Stromal cell of bone marrow (primary cell): ENCODE measurements at regions not wholly inside any gene's neighbourhood (a gene's known extent, or its start where the extent isn't known, plus 50 kb on each side); places are given as distances from the start of the nearest gene placed in this dataset.

Experiments used
- DNase-seq: peaks from one replicate; pipeline ENCODE4 v3.0.0-alpha.2; 2012; ENCODE audit warnings: low read depth

DNA sequence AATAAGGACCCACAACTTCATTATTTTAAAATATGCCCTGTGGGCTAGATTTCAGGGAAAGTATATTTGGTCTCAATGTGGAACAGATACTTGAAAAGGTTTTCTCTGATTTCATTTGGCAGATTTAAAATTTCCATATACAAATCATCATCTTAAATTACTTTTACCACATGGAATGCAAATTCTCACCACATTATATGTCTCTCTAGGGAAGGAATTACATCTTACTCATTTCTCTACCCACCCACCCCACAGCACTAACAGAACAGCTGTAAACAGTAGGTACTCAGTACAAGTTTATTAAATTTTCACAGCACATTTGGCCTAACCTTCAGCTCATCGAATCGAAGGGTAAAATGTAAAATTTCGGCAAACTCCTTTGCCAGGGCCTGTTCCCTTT is 104.0 kb downstream of the CYRIA start:
- no peak for DNase-seq

DNA sequence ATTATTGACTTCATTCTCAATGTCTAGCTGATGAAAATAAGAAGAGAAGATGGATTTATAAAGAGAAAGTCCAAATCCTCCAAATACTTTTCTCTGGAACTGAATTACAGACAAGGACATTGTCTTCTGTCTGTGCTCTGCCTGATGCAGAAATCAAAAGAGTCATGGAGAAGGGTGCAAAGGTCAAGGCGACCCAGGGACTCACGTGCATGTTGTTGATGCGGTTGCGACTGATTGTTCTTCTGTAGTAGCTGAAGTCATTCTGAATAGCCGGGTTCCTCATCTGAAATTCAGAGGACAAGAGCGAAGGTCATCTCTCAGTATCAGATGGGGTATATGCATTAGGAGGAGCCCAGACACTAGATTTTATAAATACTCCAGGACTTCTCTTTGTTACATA is 104.4 kb downstream of the CYRIA start:
- DNase-seq, result no peak

DNA sequence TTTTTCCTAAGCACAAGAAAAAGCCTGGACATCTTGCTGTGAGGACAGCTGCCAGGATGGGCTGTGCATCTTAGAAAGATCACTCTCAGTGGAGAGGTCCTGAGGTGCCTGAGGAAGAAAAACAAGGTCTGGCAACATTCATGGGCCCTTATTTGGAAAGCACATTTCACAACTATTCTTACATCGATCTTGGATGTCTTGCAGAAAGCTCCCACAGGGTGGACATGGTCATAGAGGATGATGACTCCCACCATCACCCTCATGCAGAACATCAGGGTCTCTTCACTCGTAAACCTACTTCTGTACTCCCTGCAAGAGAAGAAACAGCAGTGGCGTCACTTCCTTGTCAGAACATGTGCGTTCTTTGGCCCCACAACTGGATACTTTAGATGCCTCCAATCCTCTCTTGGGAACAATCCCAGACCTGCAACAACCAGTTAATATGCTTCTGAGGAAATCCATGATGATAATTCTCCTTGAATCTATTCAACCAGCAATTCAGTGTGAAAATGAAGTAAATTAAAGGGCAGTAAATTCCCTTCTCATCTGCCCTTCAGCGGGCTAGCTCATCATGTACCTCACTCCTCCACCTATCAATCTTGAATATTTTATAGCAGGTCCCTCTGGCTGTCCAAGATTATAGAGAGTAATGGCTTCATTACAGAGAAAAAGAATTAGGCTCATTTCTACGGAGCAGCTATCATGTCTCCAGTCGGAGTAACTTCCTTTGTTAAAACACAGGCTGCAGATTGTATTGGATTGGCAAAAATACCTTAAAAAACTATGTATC is 106.2 kb downstream of the CYRIA start:
- no peak for DNase-seq

DNA sequence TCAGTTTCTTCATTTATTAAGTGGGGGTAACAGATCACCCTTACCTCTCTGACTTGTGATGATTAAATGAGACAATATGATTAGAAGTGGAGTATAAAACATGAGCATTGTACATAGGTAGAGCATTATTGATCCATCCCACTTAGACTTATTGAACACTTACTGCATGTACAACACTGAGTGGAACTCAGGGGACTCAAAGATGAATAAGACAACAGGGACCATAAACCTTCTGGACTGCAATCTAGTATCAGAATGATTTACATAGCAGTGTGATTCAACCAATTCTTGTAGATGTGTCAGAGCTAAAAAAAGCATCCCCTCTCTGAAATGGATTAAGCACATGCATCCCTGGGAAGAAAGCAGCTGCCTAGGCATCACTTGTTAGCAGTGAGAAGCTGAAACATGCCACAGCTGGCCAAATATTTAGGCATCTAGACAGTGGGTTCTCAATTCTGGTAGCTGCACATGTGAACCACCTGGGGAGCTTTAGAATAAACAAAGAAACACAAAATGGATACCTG is 111.5 kb downstream of the CYRIA start:
- DNase-seq, result no peak

DNA sequence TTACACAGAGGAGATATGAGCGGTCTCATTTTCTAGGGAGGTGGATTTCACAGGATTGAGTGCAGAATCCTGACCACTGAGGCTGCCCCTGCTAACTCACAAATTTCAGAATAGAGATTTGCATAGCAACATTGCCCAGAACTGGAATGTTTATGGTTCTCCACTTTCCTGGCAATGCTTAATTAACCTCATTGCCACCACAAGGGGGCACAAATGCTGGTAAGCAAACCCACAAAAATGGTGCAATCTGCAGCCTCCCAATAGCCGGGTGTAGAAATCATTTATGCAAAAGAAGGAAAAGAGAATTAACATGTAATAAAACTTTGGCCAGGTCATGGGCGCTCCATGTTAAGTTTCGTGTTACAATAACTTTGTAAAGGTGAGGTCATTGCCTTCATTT is 112.4 kb downstream of the CYRIA start:
- DNase-seq, result peak; percentile 18

DNA sequence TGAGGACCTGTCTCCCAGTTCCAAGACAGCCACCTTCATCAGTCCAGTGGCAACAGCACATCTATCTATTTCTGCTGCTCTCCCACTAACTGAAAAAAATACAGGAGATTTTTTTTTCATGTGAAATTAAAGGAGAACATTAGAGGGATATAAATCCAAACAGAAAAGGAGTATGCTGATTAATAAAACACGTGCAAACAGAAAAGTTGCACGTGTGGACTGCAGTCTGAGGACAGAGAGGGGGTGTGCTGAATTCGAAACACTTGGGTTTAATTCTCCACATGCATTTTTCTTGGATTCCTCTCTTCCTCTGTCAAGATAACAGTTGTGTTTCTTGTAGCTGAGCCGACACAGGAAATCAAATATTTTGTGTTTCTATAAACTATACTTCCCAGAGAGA is 113.4 kb downstream of the CYRIA start:
- DNase-seq, result no peak

DNA sequence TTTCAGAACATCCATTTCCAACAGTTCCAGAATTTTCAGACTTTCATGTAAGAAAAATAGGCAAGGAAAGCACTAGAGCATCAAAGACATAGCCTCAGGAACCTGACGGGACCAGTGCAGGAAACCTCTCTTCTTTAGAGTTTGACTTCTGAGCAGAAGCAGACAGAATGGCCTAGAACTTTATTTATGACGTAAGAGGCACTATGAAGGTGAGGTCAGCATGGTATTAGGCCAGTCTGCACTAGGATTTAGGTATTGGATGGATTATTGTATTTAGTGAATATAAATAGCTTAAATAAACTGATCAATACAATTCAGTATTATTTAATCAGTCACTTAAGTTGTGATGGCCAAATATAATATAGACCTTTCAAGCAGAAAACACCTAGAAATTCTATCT is 117.6 kb downstream of the CYRIA start:
- no peak for DNase-seq

DNA sequence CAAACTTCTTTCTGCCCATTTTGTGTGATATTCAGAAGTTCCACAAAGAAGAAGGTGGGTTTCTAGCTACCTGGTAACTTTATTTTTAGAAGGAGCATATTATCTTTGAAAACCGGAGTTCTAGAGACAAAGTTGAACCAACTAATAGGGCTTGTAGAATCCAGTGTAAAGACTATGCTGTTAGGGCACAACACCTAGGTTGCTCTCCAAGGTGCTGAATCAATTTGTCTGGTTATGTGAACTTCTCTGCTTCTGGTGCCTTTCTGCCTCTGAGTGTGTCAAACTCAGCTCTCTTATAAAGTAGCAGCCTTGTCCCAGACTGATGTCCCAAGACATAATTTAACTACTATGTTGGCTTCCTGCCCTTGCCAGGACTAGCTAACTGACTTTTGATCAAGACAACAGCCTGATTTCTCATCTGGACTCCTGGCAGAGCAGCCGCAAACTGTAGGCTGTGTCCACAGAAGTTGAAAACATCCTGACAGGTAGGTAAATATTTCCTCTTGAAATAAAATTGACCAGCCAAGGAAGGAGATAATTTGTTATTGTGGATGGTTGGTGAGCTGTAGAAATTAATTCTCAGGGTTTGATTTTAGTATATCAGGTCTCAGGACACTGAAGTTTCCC is 119.4 kb downstream of the CYRIA start:
- no peak for DNase-seq

DNA sequence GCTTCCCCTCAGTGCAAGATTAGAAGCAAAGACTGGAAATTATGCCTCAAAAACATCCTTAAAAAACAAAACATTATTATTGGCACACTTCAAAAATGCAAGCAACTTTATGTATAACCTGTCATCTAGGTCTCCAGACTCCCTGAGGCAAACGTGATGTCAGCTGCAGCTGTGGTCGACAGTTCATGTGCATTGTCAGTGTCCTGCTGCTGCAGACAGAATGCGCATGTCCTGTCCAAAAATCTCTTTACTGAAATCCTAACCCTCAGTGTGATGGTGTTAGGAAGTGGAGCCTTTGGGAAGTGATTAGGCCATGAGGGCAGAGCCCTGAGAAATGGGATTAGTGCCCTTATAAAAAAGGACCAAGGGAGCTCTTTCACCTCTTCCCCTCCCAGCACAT is 126.9 kb downstream of the CYRIA start:
- DNase-seq, result no peak

DNA sequence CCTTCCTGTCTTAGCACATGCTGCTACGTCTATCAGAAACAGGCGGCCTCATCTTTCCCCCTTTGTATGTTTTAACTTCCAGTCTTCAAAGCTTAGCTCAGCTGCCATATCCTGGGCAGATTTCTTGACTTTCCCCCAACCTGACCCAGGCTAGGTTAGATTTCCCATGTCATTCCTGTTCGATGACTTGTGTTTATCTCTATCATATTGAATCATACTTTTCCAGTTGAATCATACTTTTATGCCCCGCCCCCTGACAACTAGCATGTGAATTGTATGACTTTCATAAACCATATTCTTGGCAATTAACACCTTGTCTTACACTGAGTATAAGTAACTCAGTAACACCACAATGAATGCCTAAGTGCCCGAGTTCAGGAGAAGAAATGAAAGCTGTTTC is 128.3 kb downstream of the CYRIA start:
- no peak for DNase-seq

DNA sequence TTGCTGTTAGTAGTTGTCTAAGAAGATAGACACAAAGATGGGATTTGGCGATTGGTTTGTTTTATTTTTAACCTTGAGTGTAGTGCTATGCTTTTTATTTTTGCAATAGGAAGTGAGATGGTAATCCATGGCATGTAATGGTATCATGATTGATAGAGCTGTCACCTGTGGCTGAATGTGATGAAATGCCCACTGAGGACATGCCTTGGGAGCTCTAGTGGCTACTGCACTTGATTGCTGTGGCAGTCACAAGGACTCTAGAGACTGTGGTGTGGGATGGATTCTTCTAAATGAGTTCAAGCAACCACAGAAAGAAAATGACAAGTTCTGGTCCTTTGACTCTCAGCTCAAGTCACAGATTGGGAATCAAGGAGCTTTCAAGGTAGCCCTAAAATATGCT is 139.4 kb downstream of the CYRIA start:
- DNase-seq, result no peak

DNA sequence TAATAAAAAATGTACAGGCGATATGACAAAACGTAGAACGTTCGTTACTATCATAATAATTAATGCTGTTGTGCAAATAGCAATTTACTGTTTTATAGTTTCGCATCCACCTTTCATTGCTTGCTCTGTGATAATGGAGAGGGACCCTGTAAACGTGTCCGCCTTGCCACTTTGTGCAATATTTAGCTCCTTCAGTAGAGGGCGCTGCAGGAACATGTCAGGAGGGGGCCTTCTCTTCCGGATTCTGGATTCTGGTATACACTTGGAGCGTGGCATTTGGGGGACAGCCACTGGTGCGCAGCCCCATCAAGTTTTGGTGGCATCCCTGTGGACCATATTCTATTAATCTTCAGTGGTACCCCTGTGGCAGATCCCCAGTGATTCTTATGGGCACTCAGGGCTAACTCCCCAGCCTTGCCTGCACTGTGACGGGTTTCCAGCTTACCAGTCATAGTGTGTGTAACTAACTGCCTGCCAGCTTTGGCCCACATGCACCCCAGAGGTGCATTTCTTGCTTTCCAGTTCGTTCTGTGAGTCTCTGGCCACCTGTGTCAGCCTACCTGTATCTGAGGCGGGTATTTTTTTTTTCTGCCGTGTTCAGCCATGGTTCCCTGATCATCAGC is 140.3 kb downstream of the CYRIA start:
- DNase-seq, result no peak

DNA sequence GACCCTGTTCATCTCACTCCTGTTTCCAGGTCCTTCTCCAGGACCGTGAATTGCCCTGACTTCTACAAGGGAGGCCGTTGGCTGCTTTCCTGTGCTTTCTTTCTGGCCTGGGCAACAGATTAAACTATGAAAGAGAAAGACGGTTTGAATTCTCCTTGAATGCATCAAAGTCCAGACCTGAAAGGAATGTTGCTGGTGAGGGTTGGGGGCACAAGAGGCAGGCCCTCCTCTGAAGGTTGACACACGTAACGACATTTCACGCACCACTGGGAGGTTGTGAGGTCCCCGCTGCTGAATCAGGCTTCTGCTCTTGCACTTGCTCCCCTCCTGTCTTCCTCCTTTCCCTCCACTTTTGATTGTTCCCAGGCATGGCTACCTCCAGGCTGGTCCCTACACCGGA is 141.9 kb downstream of the CYRIA start:
- no peak for DNase-seq

DNA sequence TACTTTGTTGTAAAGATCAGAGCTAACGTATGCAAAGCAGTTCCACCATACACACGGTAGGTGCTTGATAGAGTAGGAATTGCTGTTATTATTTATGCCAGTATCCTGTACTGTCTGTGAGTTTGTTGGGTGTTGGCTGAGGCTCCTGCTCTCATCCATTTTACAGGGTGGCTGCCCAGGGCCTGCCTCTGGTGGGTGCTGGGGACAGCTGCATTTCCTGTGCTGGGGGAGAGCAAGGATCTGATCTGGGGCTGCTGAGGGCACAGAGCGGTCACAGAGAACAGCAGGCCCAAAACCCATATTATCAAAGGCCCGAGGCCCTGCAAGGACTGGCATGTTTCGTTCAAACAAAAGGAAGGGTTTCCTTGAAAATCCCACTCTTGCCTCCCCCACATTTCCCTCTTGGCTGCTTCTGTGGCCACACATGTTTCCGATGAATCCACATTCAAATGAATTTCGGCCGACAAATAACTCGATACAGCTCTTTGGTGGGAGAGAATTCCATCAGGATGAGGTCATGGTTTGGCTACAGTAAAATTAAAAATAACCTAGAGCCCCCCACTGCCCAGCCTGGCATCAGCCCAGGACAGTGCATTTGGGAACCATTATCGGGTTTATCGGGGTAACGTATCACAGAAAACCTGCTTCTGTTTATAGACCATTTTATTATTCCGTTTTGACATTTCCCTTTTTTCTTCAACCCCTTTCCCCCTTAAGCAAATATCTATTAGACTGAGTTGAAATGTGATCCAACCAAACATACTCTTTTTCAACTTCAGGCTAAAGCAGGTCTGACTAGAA is 143.4 kb downstream of the CYRIA start:
- DNase-seq, result no peak

DNA sequence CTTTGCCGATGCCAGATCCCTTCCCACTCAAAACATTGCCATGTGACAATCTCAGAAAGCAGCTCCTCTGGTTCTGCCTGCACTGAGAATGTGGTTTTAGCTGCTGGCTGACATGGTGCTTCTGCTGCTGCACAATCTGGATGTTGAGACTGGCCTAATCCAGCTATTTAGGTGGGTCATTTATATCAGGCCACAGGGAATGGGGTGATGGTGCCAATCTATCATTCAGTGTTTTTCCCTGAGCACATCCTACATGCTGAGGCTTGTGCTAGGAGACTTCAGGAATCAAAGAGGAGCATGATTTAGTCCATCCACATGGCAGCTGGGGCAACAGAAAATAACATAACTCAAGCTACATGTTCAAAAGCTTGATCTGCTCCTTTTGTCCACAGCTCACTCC is 144.7 kb downstream of the CYRIA start:
- no peak for DNase-seq

DNA sequence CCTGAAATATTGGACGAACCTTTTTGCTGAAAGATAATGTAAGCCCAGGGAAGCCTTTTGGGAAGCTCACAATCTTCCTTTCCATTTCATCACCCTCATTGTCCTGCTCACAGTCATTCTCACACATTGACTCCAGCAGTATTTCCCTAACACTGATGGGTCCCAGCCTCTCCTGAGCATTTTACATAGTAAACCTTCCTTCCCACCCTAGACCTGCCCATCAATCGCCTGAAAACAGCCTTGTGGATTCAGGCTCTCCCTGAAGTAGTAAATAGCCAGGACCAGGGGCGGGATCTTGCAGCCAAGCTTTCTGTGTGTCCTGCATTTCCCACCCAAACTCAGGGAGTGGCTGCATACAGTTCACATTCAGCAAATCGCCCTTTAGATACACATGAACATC is 149.9 kb downstream of the CYRIA start:
- no peak for DNase-seq

DNA sequence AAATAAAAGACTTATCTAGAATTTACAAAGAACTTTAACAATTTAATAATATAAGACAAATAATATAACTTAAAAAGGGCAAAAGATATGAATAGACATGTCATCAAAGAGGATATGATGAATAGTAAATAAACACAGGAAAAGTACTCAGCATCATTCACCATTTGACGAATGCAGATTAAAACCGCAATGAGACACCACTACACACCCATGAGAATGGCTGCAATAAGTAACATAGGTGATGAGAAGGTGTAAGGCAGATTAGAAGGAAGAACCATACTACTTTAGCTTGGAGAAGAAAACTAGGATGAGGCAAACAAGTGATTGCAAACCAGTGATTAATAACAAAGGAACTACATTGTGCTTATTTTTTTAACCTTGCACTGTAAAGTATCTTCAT is 152.0 kb downstream of the CYRIA start:
- DNase-seq, result no peak

DNA sequence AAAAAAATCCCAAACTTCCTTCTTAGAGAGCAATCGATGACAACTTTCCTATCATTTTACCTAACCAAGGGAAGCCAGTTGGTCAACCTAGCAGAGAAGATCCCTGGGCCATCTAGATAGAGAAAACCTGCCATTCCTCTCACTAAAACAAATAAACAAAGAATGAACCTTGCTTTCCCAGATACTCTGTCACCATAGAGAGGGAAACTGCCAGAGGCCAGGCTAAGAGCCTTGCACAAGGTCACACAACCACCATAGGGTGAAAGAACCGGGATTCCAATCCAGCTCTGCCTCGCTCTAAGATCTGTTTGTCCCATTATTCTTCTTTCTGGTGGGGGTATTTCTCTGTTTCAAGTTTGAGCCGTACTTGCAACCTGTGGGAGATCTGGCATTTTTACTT is 154.6 kb downstream of the CYRIA start:
- DNase-seq, result no peak

DNA sequence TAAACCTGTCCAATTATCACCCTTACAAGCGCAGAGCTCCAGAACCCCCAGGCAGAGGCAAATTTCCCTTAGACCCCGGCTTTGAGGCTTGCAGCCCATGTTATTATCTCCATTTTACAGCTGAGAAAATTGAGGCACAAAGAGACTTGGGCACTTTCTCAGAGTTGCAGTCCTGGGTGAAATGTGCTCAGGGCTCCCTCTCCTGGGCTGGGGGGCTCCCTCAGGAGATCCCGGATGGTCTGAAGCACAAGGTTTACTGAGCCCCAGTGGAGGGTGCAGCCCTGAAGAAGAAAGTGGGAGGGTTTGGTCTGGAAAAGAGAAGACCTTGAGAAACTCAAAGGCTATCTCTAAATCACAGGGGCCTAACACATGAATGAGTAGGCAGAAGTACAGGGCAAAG is 156.6 kb downstream of the CYRIA start:
- no peak for DNase-seq

DNA sequence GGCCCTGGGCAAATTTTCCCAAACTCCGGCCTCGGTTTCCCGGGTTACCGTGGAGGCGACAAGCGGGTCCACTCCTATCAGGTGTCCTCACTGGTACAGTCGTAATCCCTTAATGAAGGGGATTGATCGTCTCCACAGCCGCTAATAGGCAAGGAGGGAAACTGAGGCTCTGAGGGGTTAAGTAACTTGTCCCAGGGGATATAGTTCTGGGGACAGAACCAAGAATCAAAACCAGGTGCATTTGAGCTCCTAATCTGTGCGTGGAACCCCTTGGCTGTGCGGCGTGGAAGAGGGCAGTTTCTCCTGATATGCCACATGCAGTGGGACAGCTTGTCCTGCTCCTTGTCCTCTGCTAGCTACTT is 157.2 kb downstream of the CYRIA start:
- no peak for DNase-seq

DNA sequence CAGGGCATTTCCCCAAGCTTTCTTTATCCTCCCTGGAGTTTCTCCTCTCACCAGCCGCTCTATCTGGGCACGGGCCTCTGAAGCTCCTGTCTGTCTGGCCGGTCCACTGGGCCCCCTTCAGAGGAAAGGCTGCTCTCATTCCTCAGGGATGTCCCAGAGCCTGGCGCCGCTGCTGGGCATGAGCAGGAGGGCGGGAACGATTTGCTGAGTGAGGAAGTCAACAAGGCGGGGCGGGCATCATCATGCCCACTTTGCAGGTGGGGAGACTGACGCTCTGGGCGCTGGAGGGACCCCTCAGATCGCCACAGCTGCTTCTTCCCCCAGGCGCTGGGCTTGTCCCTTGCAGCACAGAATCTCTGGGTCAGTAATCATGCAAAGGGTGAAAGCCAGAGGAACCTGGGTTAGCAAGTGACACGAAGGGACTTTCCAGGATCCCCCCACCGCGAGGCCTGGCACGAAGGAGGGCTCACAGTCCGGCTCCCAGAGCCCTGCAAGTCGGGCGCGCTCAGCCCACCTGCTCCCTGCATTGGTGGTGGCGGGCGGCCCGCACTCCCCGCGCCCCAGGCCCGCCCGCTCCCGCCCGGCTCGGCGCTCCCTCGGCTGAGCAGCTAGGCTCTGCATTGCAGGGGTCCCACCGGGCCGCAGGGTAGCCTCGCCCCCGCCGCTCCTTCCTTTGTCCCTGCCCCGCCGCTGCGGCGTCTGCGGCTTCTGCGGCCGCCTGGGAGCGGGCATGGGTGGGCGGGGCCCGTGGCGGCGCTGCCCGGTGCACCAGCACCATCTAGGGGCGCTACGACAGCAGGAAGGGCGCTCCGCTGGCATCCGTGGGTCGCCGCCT is 157.8 kb downstream of the CYRIA start:
- DNase-seq, result no peak

DNA sequence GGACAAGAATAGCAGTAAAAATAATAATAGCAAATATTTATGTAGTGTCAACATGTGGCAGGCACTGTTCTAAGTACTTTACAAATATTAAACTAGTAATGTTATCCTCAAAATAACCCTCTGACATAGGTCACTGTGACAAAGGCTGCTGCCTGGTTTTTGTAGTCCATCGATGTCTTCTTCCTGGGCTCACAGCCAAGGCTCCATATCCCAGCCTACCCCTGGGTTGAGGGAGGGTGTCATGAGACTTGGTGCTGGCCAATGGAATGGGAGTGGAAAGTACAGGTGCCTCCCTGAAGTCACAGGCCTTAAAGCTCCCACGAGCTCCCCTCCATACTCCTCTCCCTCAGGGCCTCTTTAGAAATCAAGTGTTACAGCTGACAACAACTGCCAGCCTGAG is 159.3 kb downstream of the CYRIA start:
- no peak for DNase-seq
